Neutrophil (primary cell): ENCODE measurements at regions not wholly inside any gene's neighbourhood (a gene's known extent, or its start where the extent isn't known, plus 50 kb on each side); places are given as distances from the start of the nearest gene placed in this dataset.

Experiments
- H3K27ac ChIP-seq: fragments of 200-600 bp; sonication (generic); 2 replicates; pipeline ENCODE4 v1.5.1; 2016; ENCODE audit warnings: mild to moderate bottlenecking, moderate library complexity
- H3K27me3 ChIP-seq: fragments of 200-600 bp; sonication (generic); 2 replicates; pipeline ENCODE4 v1.6.0; 2016; ENCODE audit warnings: mild to moderate bottlenecking
- H3K36me3 ChIP-seq: fragments of 200-600 bp; sonication (generic); 2 replicates; pipeline ENCODE4 v1.5.1; 2017
- H3K4me1 ChIP-seq, 2 experiments: fragments of 200-600 bp in 1 of 2; sonication (generic) in 1 of 2; 1 replicate in 1 of 2; 2 replicates in 1 of 2; pipeline versions ENCODE4 v1.5.1 to v1.6.1; 2013 to 2016; ENCODE audit warnings: low read depth in 1 of 2, low read length in 1 of 2, mild to moderate bottlenecking in 1 of 2, moderate library complexity in 1 of 2; ENCODE audit not compliant: control insufficient read depth in 1 of 2, insufficient read depth in 1 of 2
- H3K4me3 ChIP-seq, 2 experiments: fragments of 200-600 bp in 1 of 2; sonication (generic) in 1 of 2; 1 replicate in 1 of 2; 2 replicates in 1 of 2; pipeline ENCODE4 v1.5.1; 2013 to 2016; ENCODE audit warnings: low read depth in 1 of 2, low read length in 1 of 2, mild to moderate bottlenecking in 1 of 2, moderate library complexity in 1 of 2
- H3K9me3 ChIP-seq: fragments of 200-600 bp; sonication (generic); 2 replicates; pipeline ENCODE4 v1.5.1; 2016
- CTCF ChIP-seq: fragments of 200-600 bp; sonication (generic); IDR thresholded peaks from 2 replicates; pipeline ENCODE4 v1.5.1; 2016; ENCODE audit warnings: antibody characterized with exemption

- Histone ChIP-seq H3K9me3 (no peaks in the 10 kb centered on the region), H3K36me3 (peaks cover 6% of the 10 kb centered on the region), H3K4me3 (no peak overlapping the region), H3K27me3 (no peaks in the 10 kb centered on the region), H3K27ac (no peak overlapping the region), H3K4me1 (peaks cover 17 to 20% of the 10 kb centered on the region in 2 experiments)
- TF ChIP-seq CTCF, result no peak
Measured at GRCh38 chr15:62846131-62846804, 196.3 kb upstream of the TPM1 start.

- Histone ChIP-seq H3K4me3 (no peak overlapping the region), H3K27ac (no peak overlapping the region), H3K4me1 (peaks cover 17 to 20% of the 10 kb centered on the region in 2 experiments), H3K9me3 (no peaks in the 10 kb centered on the region), H3K27me3 (no peaks in the 10 kb centered on the region), H3K36me3 (no peaks in the 10 kb centered on the region)
- TF ChIP-seq CTCF, result no peak
Measured at GRCh38 chr15:62846805-62847495, 195.6 kb upstream of the TPM1 start.

- H3K4me1 ChIP-seq, result peaks cover 17 to 20% of the 10 kb centered on the region in 2 experiments
- H3K27me3 ChIP-seq, result no peaks in the 10 kb centered on the region
- H3K27ac ChIP-seq, result no peak overlapping the region
- H3K36me3 ChIP-seq, result no peaks in the 10 kb centered on the region
- TF ChIP-seq CTCF, result no peak
- no peaks in the 10 kb centered on the region for H3K9me3 ChIP-seq
- no peak overlapping the region for H3K4me3 ChIP-seq
Measured at GRCh38 chr15:62847900-62848489, 194.6 kb upstream of the TPM1 start.

- Histone ChIP-seq H3K27ac (no peak overlapping the region), H3K27me3 (no peaks in the 10 kb centered on the region), H3K36me3 (no peaks in the 10 kb centered on the region), H3K4me1 (peaks cover 17 to 20% of the 10 kb centered on the region in 2 experiments), H3K9me3 (no peaks in the 10 kb centered on the region), H3K4me3 (no peak overlapping the region)
- no peak for TF ChIP-seq CTCF
Measured at GRCh38 chr15:62848632-62849050, 193.9 kb upstream of the TPM1 start.

GRCh38 chr15:62849316-62850106, 193.0 kb upstream of the TPM1 start:
- no peak overlapping the region for H3K4me3 ChIP-seq
- TF ChIP-seq CTCF, result no peak
- peaks cover 17 to 20% of the 10 kb centered on the region in 2 experiments for H3K4me1 ChIP-seq
- H3K27me3 ChIP-seq, result no peaks in the 10 kb centered on the region
- no peaks in the 10 kb centered on the region for H3K36me3 ChIP-seq
- no peaks in the 10 kb centered on the region for H3K9me3 ChIP-seq
- no peak overlapping the region for H3K27ac ChIP-seq
